ENCODE measurements at regions not wholly inside any gene's neighbourhood (a gene's known extent, or its start where the extent isn't known, plus 50 kb on each side); places are given as distances from the start of the nearest gene placed in this dataset.

DNA sequence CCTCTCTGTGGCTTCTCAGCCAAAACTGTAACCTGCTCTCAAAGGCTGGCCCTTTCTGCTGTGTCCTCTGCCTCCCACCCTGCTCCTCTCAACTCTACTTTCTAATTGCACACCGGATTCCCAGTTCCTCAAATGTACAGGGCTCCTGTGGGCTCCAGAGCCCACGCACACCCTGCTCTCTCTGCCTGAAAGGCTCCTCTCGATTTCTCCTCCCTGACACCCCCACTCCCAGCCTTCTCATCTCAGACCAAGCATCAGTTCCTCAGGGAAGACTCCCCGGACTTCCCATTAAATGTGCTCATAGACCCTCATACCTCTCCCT, 111.7 kb upstream of the STEAP1B start:
- TF ChIP-seq, protein P1, sequence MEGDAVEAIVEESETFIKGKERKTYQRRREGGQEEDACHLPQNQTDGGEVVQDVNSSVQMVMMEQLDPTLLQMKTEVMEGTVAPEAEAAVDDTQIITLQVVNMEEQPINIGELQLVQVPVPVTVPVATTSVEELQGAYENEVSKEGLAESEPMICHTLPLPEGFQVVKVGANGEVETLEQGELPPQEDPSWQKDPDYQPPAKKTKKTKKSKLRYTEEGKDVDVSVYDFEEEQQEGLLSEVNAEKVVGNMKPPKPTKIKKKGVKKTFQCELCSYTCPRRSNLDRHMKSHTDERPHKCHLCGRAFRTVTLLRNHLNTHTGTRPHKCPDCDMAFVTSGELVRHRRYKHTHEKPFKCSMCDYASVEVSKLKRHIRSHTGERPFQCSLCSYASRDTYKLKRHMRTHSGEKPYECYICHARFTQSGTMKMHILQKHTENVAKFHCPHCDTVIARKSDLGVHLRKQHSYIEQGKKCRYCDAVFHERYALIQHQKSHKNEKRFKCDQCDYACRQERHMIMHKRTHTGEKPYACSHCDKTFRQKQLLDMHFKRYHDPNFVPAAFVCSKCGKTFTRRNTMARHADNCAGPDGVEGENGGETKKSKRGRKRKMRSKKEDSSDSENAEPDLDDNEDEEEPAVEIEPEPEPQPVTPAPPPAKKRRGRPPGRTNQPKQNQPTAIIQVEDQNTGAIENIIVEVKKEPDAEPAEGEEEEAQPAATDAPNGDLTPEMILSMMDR (IDR thresholded peaks at IDR 0.05): no peak
- no peak for TF ChIP-seq EZH2 (IDR thresholded peaks at IDR 0.05)
- TF ChIP-seq EZH2phosphoT487 (IDR thresholded peaks at IDR 0.05): no peak
